ENCODE measurements at regions not wholly inside any gene's neighbourhood (a gene's known extent, or its start where the extent isn't known, plus 50 kb on each side); places are given as distances from the start of the nearest gene placed in this dataset.

- WGBS, 2 donors, result 94 to 95% methylated on average over 5 of the region's 5 CpGs
- intact Hi-C loops (cut with DNase I), result no loop called here
- no peaks in the 10 kb centered on the region for H3K36me3 ChIP-seq
- no peak for TF ChIP-seq POLR2A (IDR thresholded peaks at IDR 0.05)
- TF ChIP-seq, protein P1, sequence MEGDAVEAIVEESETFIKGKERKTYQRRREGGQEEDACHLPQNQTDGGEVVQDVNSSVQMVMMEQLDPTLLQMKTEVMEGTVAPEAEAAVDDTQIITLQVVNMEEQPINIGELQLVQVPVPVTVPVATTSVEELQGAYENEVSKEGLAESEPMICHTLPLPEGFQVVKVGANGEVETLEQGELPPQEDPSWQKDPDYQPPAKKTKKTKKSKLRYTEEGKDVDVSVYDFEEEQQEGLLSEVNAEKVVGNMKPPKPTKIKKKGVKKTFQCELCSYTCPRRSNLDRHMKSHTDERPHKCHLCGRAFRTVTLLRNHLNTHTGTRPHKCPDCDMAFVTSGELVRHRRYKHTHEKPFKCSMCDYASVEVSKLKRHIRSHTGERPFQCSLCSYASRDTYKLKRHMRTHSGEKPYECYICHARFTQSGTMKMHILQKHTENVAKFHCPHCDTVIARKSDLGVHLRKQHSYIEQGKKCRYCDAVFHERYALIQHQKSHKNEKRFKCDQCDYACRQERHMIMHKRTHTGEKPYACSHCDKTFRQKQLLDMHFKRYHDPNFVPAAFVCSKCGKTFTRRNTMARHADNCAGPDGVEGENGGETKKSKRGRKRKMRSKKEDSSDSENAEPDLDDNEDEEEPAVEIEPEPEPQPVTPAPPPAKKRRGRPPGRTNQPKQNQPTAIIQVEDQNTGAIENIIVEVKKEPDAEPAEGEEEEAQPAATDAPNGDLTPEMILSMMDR (IDR thresholded peaks at IDR 0.05), result no peak
- no peaks in the 10 kb centered on the region for H3K9me3 ChIP-seq
- H3K4me3 ChIP-seq (replicated peaks in 1 of 3), result no peak overlapping the region
- DNase-seq, result no peak
- no peak overlapping the region for H3K27ac ChIP-seq
- H3K27me3 ChIP-seq, result no peaks in the 10 kb centered on the region
- peaks cover 0 to 1% of the 10 kb centered on the region in 2 donors for H3K4me1 ChIP-seq
These were observed 519.6 kb upstream of the HS6ST1 start for GRCh38 chr2:128838244-128838643.

- Histone ChIP-seq H3K9me3 (no peaks in the 10 kb centered on the region), H3K4me1 (no peaks in the 10 kb centered on the region), H3K27me3 (no peaks in the 10 kb centered on the region), H3K4me3 (replicated peaks in 1 of 3) (no peak overlapping the region), H3K36me3 (no peaks in the 10 kb centered on the region), H3K27ac (no peak overlapping the region)
- no peak for DNase-seq
- no peak for TF ChIP-seq POLR2A (IDR thresholded peaks at IDR 0.05)
- TF ChIP-seq, protein P1 (IDR thresholded peaks at IDR 0.05), result no peak
- intact Hi-C loops (cut with DNase I), result no loop called here
- WGBS, 2 donors, result 76 to 77% methylated on average over 3 of the region's 3 CpGs
These were observed 523.1 kb upstream of the HS6ST1 start for GRCh38 chr2:128841803-128842202.

GRCh38 chr2:128867311-128867710, 548.6 kb upstream of the HS6ST1 start:
- WGBS, 2 donors, result 73 to 86% methylated on average over 9 of the region's 9 CpGs
- H3K36me3 ChIP-seq, result no peaks in the 10 kb centered on the region
- H3K27me3 ChIP-seq, result no peaks in the 10 kb centered on the region
- no peaks in the 10 kb centered on the region for H3K9me3 ChIP-seq
- DNase-seq, result no peak
- intact Hi-C loops (cut with DNase I), result no loop called here
- H3K4me1 ChIP-seq, result peaks cover 3 to 9% of the 10 kb centered on the region in 2 donors
- H3K4me3 ChIP-seq (replicated peaks in 1 of 3), result no peak overlapping the region
- no peak overlapping the region for H3K27ac ChIP-seq
- TF ChIP-seq, protein P1 (IDR thresholded peaks at IDR 0.05), result no peak
- TF ChIP-seq POLR2A (IDR thresholded peaks at IDR 0.05), result no peak

- H3K27me3 ChIP-seq, result no peaks in the 10 kb centered on the region
- peak; percentile 69 to 78 for DNase-seq
- intact Hi-C loops (cut with DNase I), result no loop called here
- H3K9me3 ChIP-seq, result no peaks in the 10 kb centered on the region
- peaks cover 3 to 9% of the 10 kb centered on the region in 2 donors for H3K4me1 ChIP-seq
- no peaks in the 10 kb centered on the region for H3K36me3 ChIP-seq
- H3K27ac ChIP-seq, result peak overlapping the region in 1 of 3 donors; percentile 26
- TF ChIP-seq, protein P1 (IDR thresholded peaks at IDR 0.05), result no peak
- TF ChIP-seq POLR2A (IDR thresholded peaks at IDR 0.05), result no peak
- H3K4me3 ChIP-seq (replicated peaks in 1 of 3), result no peak overlapping the region
- 27 to 45% methylated on average over 7 of the region's 7 CpGs for WGBS, 2 donors
These were observed 549.4 kb upstream of the HS6ST1 start for GRCh38 chr2:128867936-128868636.

GRCh38 chr2:128868686-128869551, 550.3 kb upstream of the HS6ST1 start:
- Histone ChIP-seq H3K4me1 (peaks cover 3 to 9% of the 10 kb centered on the region in 2 donors), H3K36me3 (no peaks in the 10 kb centered on the region), H3K4me3 (replicated peaks in 1 of 3) (no peak overlapping the region), H3K27me3 (no peaks in the 10 kb centered on the region), H3K9me3 (no peaks in the 10 kb centered on the region), H3K27ac (peak overlapping the region in 1 of 3 donors; percentile 26)
- WGBS, 2 donors, result 89 to 93% methylated on average over 7 of the region's 7 CpGs
- intact Hi-C loops (cut with DNase I), result no loop called here
- TF ChIP-seq, protein P1 (IDR thresholded peaks at IDR 0.05), result no peak
- no peak for TF ChIP-seq POLR2A (IDR thresholded peaks at IDR 0.05)
- DNase-seq, result no peak

Data from thyroid gland (tissue), 4 donors.